WTC11 (cell line): ENCODE measurements at regions not wholly inside any gene's neighbourhood (a gene's known extent, or its start where the extent isn't known, plus 50 kb on each side); places are given as distances from the start of the nearest gene placed in this dataset.

Experiments
- ATAC-seq: fragments of 200-7000 bp; cut with Tn5 transposase; 2 replicates; pipeline ENCODE4 v1.10.0; 2021; ENCODE audit warnings: mild to moderate bottlenecking, moderate library complexity
- CTCF ChIA-PET: fragments of 300-600 bp; sonication (Branson Sonifier 250); formaldehyde crosslinking; loops from one replicate; lab custom pipeline; 2021; ENCODE audit warnings: antibody characterized with exemption; lab: Charles Lee
- POLR2A ChIA-PET: fragments of 350-600 bp; sonication (Branson Sonifier 250); formaldehyde crosslinking; loops from one replicate; lab custom pipeline; 2021; ENCODE audit warnings: antibody characterized with exemption; lab: Charles Lee
- DNase-seq: peaks from one replicate; pipeline ENCODE4 v3.0.0; 2021; ENCODE audit warnings: low spot score
- H3K27ac Mint-ChIP-seq: 2 replicates; pipeline ENCODE4 v1.8.0; 2021; ENCODE audit warnings: mixed read lengths
- H3K27me3 Mint-ChIP-seq: 2 replicates; pipeline ENCODE4 v1.8.0; 2021; ENCODE audit warnings: low read depth, mild to moderate bottlenecking, moderate library complexity, mixed read lengths
- H3K36me3 Mint-ChIP-seq: 2 replicates; pipeline ENCODE4 v1.8.0; 2021; ENCODE audit warnings: mixed read lengths
- H3K4me1 Mint-ChIP-seq: 2 replicates; pipeline ENCODE4 v1.8.0; 2022; ENCODE audit warnings: mixed read lengths
- H3K4me3 Mint-ChIP-seq: 2 replicates; pipeline ENCODE4 v1.8.0; 2021; ENCODE audit warnings: mild to moderate bottlenecking, moderate library complexity, mixed read lengths
- H3K9me3 Mint-ChIP-seq: 2 replicates; pipeline ENCODE4 v1.8.0; 2021; ENCODE audit warnings: mixed read lengths
- ARID4B ChIP-seq: sonication (generic); formaldehyde crosslinking; IDR thresholded peaks from 2 replicates; pipeline ENCODE4 v1.8.0; 2023; ENCODE audit warnings: missing genetic modification reagents, mild to moderate bottlenecking, borderline replicate concordance
- ATF1 ChIP-seq: sonication (generic); formaldehyde crosslinking; IDR thresholded peaks from 2 replicates; pipeline ENCODE4 v1.8.1; 2023; ENCODE audit warnings: mild to moderate bottlenecking, moderate library complexity, missing genetic modification reagents
- FOXJ3 ChIP-seq: sonication (generic); formaldehyde crosslinking; IDR thresholded peaks from 2 replicates; pipeline ENCODE4 v1.9.0; 2021; ENCODE audit warnings: missing genetic modification reagents, mild to moderate bottlenecking, borderline replicate concordance
- FOXP1 ChIP-seq: sonication (generic); formaldehyde crosslinking; IDR thresholded peaks from 2 replicates; pipeline ENCODE4 v1.8.0; 2022; ENCODE audit warnings: missing genetic modification reagents, mild to moderate bottlenecking, moderate library complexity, borderline replicate concordance
- GABPB1 ChIP-seq: sonication (generic); formaldehyde crosslinking; IDR thresholded peaks from 2 replicates; pipeline ENCODE4 v1.8.1; 2023; ENCODE audit warnings: mild to moderate bottlenecking, missing genetic modification reagents
- GTF2I ChIP-seq: fragments of 250-450 bp; sonication (Bioruptor Pico); conservative IDR thresholded peaks from 2 replicates; pipeline ENCODE4 v1.4.0; 2021; ENCODE audit warnings: mild to moderate bottlenecking
- NR1H2 ChIP-seq: sonication (generic); formaldehyde crosslinking; IDR thresholded peaks from 2 replicates; pipeline ENCODE4 v1.9.0; 2021; ENCODE audit warnings: mild to moderate bottlenecking, moderate library complexity, missing genetic modification reagents
- OVOL2 ChIP-seq: fragments of 250-450 bp; sonication (Bioruptor Pico); IDR thresholded peaks from 2 replicates; pipeline ENCODE4 v1.9.0; 2021; ENCODE audit warnings: mild to moderate bottlenecking, borderline replicate concordance
- TCF7 ChIP-seq: sonication (generic); formaldehyde crosslinking; IDR thresholded peaks from 2 replicates; pipeline ENCODE4 v1.8.0; 2022; ENCODE audit warnings: mild to moderate bottlenecking, low read depth, missing genetic modification reagents, moderate library complexity
- ZBTB21 ChIP-seq: sonication (generic); formaldehyde crosslinking; IDR thresholded peaks from 2 replicates; pipeline ENCODE4 v1.8.1; 2023; ENCODE audit warnings: mild to moderate bottlenecking, missing genetic modification reagents, borderline replicate concordance
- ZMAT4 ChIP-seq: fragments of 250-450 bp; sonication (Bioruptor Pico); IDR thresholded peaks from 2 replicates; pipeline ENCODE4 v1.9.0; 2021; ENCODE audit warnings: mild to moderate bottlenecking
- ZNF121 ChIP-seq: sonication (generic); formaldehyde crosslinking; IDR thresholded peaks from 2 replicates; pipeline ENCODE4 v1.8.0; 2023; ENCODE audit warnings: missing genetic modification reagents
- ZSCAN18 ChIP-seq: fragments of 250-450 bp; sonication (Bioruptor Pico); IDR thresholded peaks from 2 replicates; pipeline ENCODE4 v2.1.2; 2022; ENCODE audit warnings: mild to moderate bottlenecking, moderate library complexity
- TF ChIP-seq, protein P1 (sequence below): sonication (generic); formaldehyde crosslinking; IDR thresholded peaks from 2 replicates; pipeline ENCODE4 v1.8.0; 2022; ENCODE audit warnings: missing genetic modification reagents
- TF ChIP-seq, protein P2 (sequence below): sonication (generic); formaldehyde crosslinking; IDR thresholded peaks from 2 replicates; pipeline ENCODE4 v1.8.0; 2023; ENCODE audit warnings: mild to moderate bottlenecking, missing genetic modification reagents

- TF ChIP-seq, protein P1, sequence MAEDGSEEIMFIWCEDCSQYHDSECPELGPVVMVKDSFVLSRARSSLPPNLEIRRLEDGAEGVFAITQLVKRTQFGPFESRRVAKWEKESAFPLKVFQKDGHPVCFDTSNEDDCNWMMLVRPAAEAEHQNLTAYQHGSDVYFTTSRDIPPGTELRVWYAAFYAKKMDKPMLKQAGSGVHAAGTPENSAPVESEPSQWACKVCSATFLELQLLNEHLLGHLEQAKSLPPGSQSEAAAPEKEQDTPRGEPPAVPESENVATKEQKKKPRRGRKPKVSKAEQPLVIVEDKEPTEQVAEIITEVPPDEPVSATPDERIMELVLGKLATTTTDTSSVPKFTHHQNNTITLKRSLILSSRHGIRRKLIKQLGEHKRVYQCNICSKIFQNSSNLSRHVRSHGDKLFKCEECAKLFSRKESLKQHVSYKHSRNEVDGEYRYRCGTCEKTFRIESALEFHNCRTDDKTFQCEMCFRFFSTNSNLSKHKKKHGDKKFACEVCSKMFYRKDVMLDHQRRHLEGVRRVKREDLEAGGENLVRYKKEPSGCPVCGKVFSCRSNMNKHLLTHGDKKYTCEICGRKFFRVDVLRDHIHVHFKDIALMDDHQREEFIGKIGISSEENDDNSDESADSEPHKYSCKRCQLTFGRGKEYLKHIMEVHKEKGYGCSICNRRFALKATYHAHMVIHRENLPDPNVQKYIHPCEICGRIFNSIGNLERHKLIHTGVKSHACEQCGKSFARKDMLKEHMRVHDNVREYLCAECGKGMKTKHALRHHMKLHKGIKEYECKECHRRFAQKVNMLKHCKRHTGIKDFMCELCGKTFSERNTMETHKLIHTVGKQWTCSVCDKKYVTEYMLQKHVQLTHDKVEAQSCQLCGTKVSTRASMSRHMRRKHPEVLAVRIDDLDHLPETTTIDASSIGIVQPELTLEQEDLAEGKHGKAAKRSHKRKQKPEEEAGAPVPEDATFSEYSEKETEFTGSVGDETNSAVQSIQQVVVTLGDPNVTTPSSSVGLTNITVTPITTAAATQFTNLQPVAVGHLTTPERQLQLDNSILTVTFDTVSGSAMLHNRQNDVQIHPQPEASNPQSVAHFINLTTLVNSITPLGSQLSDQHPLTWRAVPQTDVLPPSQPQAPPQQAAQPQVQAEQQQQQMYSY (CRISPR knock-in tag): no peak
- TF ChIP-seq ATF1 (CRISPR knock-in tag) (no peak), ARID4B (no peak), GTF2I (CRISPR knock-in tag) (no peak), TCF7 (CRISPR knock-in tag) (no peak), GABPB1 (no peak), ZNF121 (CRISPR knock-in tag) (no peak), FOXJ3 (CRISPR knock-in tag) (no peak), ZMAT4 (CRISPR knock-in tag) (no peak)
Measured at GRCh38 chr17:45697076-45697475, 87.0 kb upstream of the CRHR1 start (continued).

GRCh38 chr17:45700171-45701090, 83.7 kb upstream of the CRHR1 start:
- peaks cover 6% of the 10 kb centered on the region for H3K4me1 Mint-ChIP-seq
- no peak overlapping the region for H3K4me3 Mint-ChIP-seq
- TF ChIP-seq, protein P2, sequence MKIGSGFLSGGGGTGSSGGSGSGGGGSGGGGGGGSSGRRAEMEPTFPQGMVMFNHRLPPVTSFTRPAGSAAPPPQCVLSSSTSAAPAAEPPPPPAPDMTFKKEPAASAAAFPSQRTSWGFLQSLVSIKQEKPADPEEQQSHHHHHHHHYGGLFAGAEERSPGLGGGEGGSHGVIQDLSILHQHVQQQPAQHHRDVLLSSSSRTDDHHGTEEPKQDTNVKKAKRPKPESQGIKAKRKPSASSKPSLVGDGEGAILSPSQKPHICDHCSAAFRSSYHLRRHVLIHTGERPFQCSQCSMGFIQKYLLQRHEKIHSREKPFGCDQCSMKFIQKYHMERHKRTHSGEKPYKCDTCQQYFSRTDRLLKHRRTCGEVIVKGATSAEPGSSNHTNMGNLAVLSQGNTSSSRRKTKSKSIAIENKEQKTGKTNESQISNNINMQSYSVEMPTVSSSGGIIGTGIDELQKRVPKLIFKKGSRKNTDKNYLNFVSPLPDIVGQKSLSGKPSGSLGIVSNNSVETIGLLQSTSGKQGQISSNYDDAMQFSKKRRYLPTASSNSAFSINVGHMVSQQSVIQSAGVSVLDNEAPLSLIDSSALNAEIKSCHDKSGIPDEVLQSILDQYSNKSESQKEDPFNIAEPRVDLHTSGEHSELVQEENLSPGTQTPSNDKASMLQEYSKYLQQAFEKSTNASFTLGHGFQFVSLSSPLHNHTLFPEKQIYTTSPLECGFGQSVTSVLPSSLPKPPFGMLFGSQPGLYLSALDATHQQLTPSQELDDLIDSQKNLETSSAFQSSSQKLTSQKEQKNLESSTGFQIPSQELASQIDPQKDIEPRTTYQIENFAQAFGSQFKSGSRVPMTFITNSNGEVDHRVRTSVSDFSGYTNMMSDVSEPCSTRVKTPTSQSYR (CRISPR knock-in tag): no peak
- TF ChIP-seq ZBTB21 (CRISPR knock-in tag): no peak
- TF ChIP-seq FOXP1 (CRISPR knock-in tag): no peak
- TF ChIP-seq OVOL2 (CRISPR knock-in tag): no peak
- TF ChIP-seq GABPB1: no peak
- no peak for TF ChIP-seq ZSCAN18 (CRISPR knock-in tag)
- no peak for TF ChIP-seq NR1H2 (CRISPR knock-in tag)
- no peaks in the 10 kb centered on the region for H3K9me3 Mint-ChIP-seq
- ATAC-seq: no peak
- no peak for DNase-seq
- H3K36me3 Mint-ChIP-seq: no peaks in the 10 kb centered on the region
- peaks cover 14% of the 10 kb centered on the region for H3K27me3 Mint-ChIP-seq
- ChIA-PET CTCF (interaction anchor here (0.8 to 1.8 kb wide), 7 partner anchors 22 to 113 kb away, joined by 3 to 7 read pairs (median 4); no protein-coding TSS in a partner anchor), POLR2A (no interaction called here)
- H3K27ac Mint-ChIP-seq: no peak overlapping the region
